GM23248 (cell line): ENCODE measurements at regions not wholly inside any gene's neighbourhood (a gene's known extent, or its start where the extent isn't known, plus 50 kb on each side); places are given as distances from the start of the nearest gene placed in this dataset.

Source experiments
- DNase-seq: peaks from one replicate; pipeline ENCODE4 v3.0.0-alpha.2; 2015
- H2AFZ ChIP-seq: fragments of 200-600 bp; sonication (generic); 2 replicates; pipeline ENCODE4 v1.6.1; 2016; ENCODE audit warnings: antibody characterized with exemption
- H3F3A ChIP-seq: fragments of 200-600 bp; sonication (generic); 2 replicates; pipeline ENCODE4 v1.6.1; 2016; ENCODE audit warnings: mild to moderate bottlenecking, antibody characterized with exemption, mixed run types; ENCODE audit not compliant: insufficient read depth
- H3K27ac ChIP-seq: fragments of 200-600 bp; sonication (generic); 2 replicates; pipeline ENCODE4 v1.5.1; 2016; ENCODE audit warnings: mild to moderate bottlenecking
- H3K27me3 ChIP-seq: fragments of 200-600 bp; sonication (generic); replicated peaks from 2 replicates; pipeline ENCODE4 v1.6.1; 2016; ENCODE audit warnings: mild to moderate bottlenecking; ENCODE audit not compliant: insufficient read depth
- H3K36me3 ChIP-seq: fragments of 200-600 bp; sonication (generic); 2 replicates; pipeline ENCODE4 v1.6.1; 2016; ENCODE audit warnings: low read depth, mild to moderate bottlenecking
- H3K4me1 ChIP-seq: fragments of 200-600 bp; sonication (generic); 2 replicates; pipeline ENCODE4 v1.6.1; 2016; ENCODE audit warnings: mild to moderate bottlenecking; ENCODE audit not compliant: insufficient read depth
- H3K4me2 ChIP-seq: fragments of 200-600 bp; sonication (generic); one replicate; pipeline ENCODE4 v1.6.1; 2016; ENCODE audit warnings: mild to moderate bottlenecking; ENCODE audit not compliant: unreplicated experiment
- H3K4me3 ChIP-seq: fragments of 200-600 bp; sonication (generic); 2 replicates; pipeline ENCODE4 v1.5.1; 2016; ENCODE audit warnings: mild to moderate bottlenecking
- H3K79me2 ChIP-seq: fragments of 200-600 bp; sonication (generic); 2 replicates; pipeline ENCODE4 v1.6.1; 2016; ENCODE audit warnings: mild to moderate bottlenecking; ENCODE audit not compliant: insufficient read depth
- H3K9ac ChIP-seq: fragments of 200-600 bp; sonication (generic); 2 replicates; pipeline ENCODE4 v1.6.1; 2016; ENCODE audit warnings: mild to moderate bottlenecking
- H3K9me2 ChIP-seq: fragments of 200-600 bp; sonication (generic); 2 replicates; pipeline ENCODE4 v1.6.1; 2016; ENCODE audit warnings: mixed run types, mild to moderate bottlenecking, moderate library complexity; ENCODE audit not compliant: insufficient read depth
- H3K9me3 ChIP-seq: fragments of 200-600 bp; sonication (generic); one replicate; pipeline ENCODE4 v1.6.1; 2017; ENCODE audit warnings: low read depth
- H4K20me1 ChIP-seq: fragments of 200-600 bp; sonication (generic); 2 replicates; pipeline ENCODE4 v1.6.0; 2016; ENCODE audit not compliant: insufficient read depth
- EZH2 ChIP-seq: fragments of 200-600 bp; sonication (generic); IDR thresholded peaks from 2 replicates; pipeline ENCODE4 v1.6.1; 2018; ENCODE audit warnings: antibody characterized with exemption, mild to moderate bottlenecking; ENCODE audit not compliant: insufficient read depth, poor library complexity, severe bottlenecking
- EZH2phosphoT487 ChIP-seq: fragments of 200-600 bp; sonication (generic); IDR thresholded peaks from 2 replicates; pipeline ENCODE4 v1.6.1; 2018; ENCODE audit warnings: antibody characterized with exemption, moderate library complexity, mild to moderate bottlenecking, low read depth; ENCODE audit not compliant: insufficient read depth
- WGBS, 2 experiments: methylation state at CpG; one replicate each; pipeline ENCODE4 v1.1.6; 2015 to 2017; ENCODE audit warnings: low lambda C conversion rate in 2 of 2, low coverage in 1 of 2; ENCODE audit errors: missing lambda C conversion rate in 2 of 2; 5-methylcytosine and 5-hydroxymethylcytosine counted together
- in situ Hi-C: fragments of 300-500 bp; cut with MboI; formaldehyde crosslinking; loops from 2 replicates; pipeline ENCODE4 v1.15.0; 2020

DNA sequence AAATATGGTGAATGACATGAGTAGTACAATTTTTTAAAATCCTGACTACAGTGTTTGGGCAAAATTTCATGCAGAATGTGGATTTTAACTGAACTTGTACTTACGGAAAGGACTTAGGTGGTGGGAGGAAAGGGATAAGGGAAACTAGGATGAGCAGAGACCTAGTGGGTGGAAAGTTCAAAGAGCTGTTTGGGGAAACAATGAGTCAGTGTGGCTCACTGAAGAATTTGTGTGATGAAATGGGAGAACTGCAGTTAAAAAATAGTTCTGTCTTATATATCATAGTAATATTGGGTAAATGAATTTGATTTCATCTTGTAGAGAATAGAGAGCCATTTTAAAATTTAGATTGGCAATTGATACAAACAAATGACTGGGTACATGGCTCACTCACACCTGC, 220.1 kb upstream of the CTAGE1 start:
- Histone ChIP-seq H4K20me1 (no peaks in the 10 kb centered on the region), H3K4me1 (peaks cover 25% of the 10 kb centered on the region), H3K36me3 (no peaks in the 10 kb centered on the region), H3F3A (peaks cover 26% of the 10 kb centered on the region), H2AFZ (no peak overlapping the region), H3K27ac (peak overlapping the region; percentile 71), H3K9ac (no peak overlapping the region), H3K79me2 (no peaks in the 10 kb centered on the region), H3K4me3 (no peak overlapping the region), H3K9me2 (no peaks in the 10 kb centered on the region), H3K27me3 (no peaks in the 10 kb centered on the region), H3K4me2 (peak overlapping the region; percentile 55), H3K9me3 (peaks cover 4% of the 10 kb centered on the region)
- DNase-seq: peak; percentile 88
- in situ Hi-C loops: no loop called here
- TF ChIP-seq EZH2 (no peak), EZH2phosphoT487 (no peak)
- WGBS, 2 experiments: 3 to 6% methylated on average over 1 of the region's 1 CpG

DNA sequence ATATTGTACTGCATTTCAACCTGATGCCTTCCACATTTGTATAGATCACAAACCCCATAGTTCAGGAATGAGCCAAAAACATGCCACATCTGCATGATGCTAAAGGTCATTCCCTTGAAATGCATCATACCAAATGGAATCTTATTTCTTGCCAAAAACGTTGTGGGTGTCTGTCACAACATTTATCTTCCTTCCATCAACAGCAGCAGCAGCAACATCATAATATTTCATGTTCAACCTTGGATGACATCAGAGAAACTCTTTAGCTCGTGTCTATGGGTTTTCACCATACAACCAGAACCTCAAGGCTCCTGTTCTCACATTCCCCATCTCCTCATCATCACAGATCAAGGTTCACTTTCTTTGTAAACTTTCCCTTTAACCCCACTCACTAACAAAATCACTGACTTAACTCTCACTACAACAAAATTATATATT, 221.3 kb upstream of the CTAGE1 start:
- Histone ChIP-seq H3K4me1 (peaks cover 33% of the 10 kb centered on the region), H3K4me2 (peak overlapping the region; percentile 19), H3K9me3 (peaks cover 4% of the 10 kb centered on the region), H3K27me3 (no peaks in the 10 kb centered on the region), H3K9ac (no peak overlapping the region), H3F3A (peaks cover 26% of the 10 kb centered on the region), H3K79me2 (no peaks in the 10 kb centered on the region), H3K27ac (peak overlapping the region; percentile 71), H3K4me3 (no peak overlapping the region), H3K9me2 (no peaks in the 10 kb centered on the region), H3K36me3 (no peaks in the 10 kb centered on the region), H4K20me1 (no peaks in the 10 kb centered on the region), H2AFZ (no peak overlapping the region)
- DNase-seq: peak; percentile 73
- in situ Hi-C loops: no loop called here
- TF ChIP-seq EZH2 (no peak), EZH2phosphoT487 (peak; percentile 81; the same call in 1 of the 2 replicates)
- 0% methylated on average over 2 of the region's 2 CpGs for WGBS, 2 experiments

DNA sequence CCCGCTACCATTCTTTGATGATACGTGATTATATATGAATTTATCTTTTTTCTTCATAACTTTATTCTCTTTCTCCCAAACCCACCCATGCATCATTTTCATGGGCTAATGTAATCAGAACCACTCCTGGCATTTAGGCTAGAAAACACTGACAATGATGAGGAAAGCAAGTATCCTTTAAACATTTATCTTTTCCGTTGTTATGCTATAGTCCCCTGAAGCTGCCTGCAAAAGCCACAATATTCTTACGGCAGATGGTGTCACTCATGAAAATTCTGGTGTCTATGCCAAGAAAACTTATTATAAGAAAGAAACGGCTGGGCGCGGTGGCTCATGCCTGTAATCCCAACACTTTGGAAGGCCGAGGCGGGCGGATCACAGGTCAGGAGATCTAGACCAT, 221.8 kb upstream of the CTAGE1 start:
- Histone ChIP-seq H3K4me3 (no peak overlapping the region), H3K27me3 (no peaks in the 10 kb centered on the region), H3K9me2 (no peaks in the 10 kb centered on the region), H3K9ac (no peak overlapping the region), H3K79me2 (no peaks in the 10 kb centered on the region), H3F3A (peaks cover 26% of the 10 kb centered on the region), H3K9me3 (peaks cover 4% of the 10 kb centered on the region), H3K36me3 (no peaks in the 10 kb centered on the region), H2AFZ (no peak overlapping the region), H4K20me1 (no peaks in the 10 kb centered on the region), H3K4me2 (peak overlapping the region; percentile 19), H3K4me1 (peaks cover 35% of the 10 kb centered on the region), H3K27ac (peak overlapping the region; percentile 71)
- 68 to 76% methylated on average over 10 of the region's 10 CpGs for WGBS, 2 experiments
- DNase-seq: no peak
- TF ChIP-seq EZH2 (no peak), EZH2phosphoT487 (no peak)
- in situ Hi-C loops: no loop called here

DNA sequence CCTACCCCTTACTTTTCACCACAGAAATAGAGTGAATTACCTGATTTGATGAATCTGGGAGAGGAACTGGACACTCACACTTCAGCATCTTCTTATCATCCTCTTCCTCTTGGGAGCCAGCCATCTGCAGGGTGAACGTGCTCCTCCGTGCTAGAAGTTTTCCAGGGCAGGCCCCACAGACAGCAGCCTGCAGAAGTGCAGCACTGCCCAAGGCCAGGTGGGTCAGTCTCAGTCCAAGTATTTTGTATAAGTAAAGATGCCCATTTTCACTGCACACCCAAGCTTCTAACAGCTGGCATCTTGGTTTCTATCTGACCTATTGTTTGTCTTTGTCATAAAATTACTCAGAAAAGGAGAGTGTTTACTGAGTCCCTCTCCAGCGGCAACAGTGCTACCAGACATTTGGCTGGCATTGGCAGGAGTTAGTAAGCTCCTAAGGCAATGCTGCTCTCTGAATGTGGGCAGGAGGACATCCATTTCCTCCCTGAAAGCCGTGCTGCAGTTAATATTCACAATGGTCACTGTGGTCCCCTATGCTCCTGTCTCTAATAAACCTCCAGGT, 222.6 kb upstream of the CTAGE1 start:
- H3K36me3 ChIP-seq: no peaks in the 10 kb centered on the region
- no peaks in the 10 kb centered on the region for H4K20me1 ChIP-seq
- in situ Hi-C loops: no loop called here
- H3K9me2 ChIP-seq: no peaks in the 10 kb centered on the region
- peaks cover 35% of the 10 kb centered on the region for H3K4me1 ChIP-seq
- no peak overlapping the region for H3K27ac ChIP-seq
- H3K4me2 ChIP-seq: no peak overlapping the region
- 67 to 73% methylated on average over 4 of the region's 4 CpGs for WGBS, 2 experiments
- no peaks in the 10 kb centered on the region for H3K27me3 ChIP-seq
- no peak overlapping the region for H3K9ac ChIP-seq
- no peaks in the 10 kb centered on the region for H3K79me2 ChIP-seq
- TF ChIP-seq EZH2phosphoT487 (no peak), EZH2 (no peak)
- H2AFZ ChIP-seq: no peak overlapping the region
- DNase-seq: peak; percentile 39
- H3F3A ChIP-seq: peaks cover 26% of the 10 kb centered on the region
- H3K9me3 ChIP-seq: peaks cover 3% of the 10 kb centered on the region
- no peak overlapping the region for H3K4me3 ChIP-seq

DNA sequence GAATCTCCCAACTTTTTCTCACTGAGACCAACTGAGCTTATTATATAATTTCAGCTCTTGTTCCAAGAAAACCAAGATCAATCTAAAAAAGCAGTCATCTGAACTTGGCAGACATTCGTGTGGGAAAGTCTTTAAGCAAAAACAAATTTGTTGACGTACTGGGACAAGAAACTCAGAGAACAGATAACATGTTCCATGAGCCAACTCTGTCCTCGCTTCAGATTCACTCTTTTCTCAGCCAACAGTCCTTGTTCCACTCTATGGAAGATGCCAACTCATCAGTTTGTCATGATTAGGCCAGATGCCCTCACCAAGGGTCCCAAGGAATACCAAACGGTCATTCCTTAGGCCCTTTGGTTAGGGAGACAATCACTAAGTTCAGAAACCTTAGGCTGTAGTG, 224.2 kb upstream of the CTAGE1 start:
- Histone ChIP-seq H3K4me2 (no peak overlapping the region), H2AFZ (no peak overlapping the region), H3K79me2 (no peaks in the 10 kb centered on the region), H3K9me3 (no peaks in the 10 kb centered on the region), H3K4me3 (no peak overlapping the region), H3F3A (peaks cover 26% of the 10 kb centered on the region), H3K36me3 (no peaks in the 10 kb centered on the region), H3K9me2 (no peaks in the 10 kb centered on the region), H3K4me1 (peaks cover 35% of the 10 kb centered on the region), H3K9ac (no peak overlapping the region), H3K27me3 (no peaks in the 10 kb centered on the region), H3K27ac (no peak overlapping the region), H4K20me1 (no peaks in the 10 kb centered on the region)
- DNase-seq: no peak
- WGBS, 2 experiments: 74 to 77% methylated on average over 4 of the region's 4 CpGs
- TF ChIP-seq EZH2phosphoT487: no peak
- no peak for TF ChIP-seq EZH2
- in situ Hi-C loops: no loop called here
